HG03159 (cell line): ENCODE measurements at regions not wholly inside any gene's neighbourhood (a gene's known extent, or its start where the extent isn't known, plus 50 kb on each side); places are given as distances from the start of the nearest gene placed in this dataset.
"Not testable (repeated sequence)": the region's sequence is repeated elsewhere in the genome, so short reads cannot be mapped to it uniquely, and the experiment has no call there.

Experiments
- ATAC-seq: cut with Tn5 transposase; IDR thresholded peaks from one replicate; pipeline ENCODE4 v1.9.1; 2021; ENCODE audit warnings: mild to moderate bottlenecking, moderate library complexity; ENCODE audit not compliant: unreplicated experiment

DNA sequence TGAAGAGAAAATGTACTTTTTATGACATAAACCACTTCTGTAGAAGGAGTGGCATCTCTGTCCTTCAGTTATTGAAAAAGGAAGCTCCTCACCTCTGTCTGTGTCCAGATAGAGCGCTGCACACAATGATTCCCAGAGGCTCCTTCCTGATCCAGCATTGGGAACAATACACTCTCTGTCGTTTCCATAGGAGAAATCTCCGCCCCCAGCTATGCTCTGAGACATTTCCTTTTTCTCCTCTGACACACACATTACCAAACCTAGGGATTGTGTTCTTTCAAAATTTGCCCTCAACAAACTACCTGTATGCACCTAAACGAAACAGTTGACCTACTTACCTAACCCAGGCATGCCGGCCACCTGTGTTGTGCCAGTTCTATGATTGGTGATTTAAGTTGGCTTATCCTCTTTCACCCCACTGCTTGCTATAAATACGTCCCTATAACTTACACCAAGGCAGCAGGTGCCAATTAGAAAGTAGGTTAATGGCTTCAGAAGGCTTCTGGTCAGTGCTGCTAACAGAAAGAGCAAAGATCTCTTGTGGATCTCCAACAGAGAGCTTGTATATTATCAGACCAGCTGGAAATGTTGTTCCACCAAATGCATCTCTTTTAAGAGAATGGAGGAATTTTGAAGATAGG lies 140.1 kb upstream of the JCAD start:
- ATAC-seq, result no peak

DNA sequence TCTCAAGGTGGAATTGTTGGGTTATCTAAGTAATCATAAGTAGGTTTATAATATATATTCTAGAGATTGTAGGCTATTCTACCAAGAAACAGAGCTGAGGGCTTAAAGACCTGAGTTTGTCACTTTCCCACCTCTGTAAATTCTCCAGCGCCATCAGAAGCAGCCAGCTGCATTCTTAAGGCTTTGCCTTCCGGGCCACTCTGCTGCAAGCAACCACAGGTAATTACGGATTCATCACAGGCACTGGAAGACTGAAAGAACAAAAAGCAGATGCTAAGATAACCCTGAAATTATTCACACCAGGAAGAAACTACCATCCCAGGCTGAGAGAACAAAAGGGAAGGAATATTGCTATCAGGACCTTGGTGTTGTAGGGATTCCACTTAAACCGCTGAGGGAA lies 137.8 kb upstream of the JCAD start:
- ATAC-seq, result no peak

DNA sequence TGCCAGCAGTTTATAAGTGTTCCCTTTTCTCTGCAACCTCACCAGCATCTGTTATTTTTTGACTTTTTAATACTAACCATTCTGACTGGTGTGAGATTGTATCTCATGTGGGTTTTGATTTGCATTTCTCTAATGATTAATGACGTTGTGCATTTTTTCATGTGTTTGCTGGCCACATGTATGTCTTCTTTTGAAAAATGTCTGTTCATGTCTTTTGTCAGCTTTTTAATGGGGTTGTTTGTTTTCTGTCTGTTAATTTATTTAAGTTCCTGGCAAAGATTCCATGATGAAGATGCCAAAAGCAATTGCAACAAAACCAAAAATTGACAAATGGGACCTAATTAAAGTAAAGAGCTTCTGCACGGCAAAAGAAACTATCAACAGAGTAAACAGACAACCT lies 137.2 kb upstream of the JCAD start:
- not testable (repeated sequence) for ATAC-seq

DNA sequence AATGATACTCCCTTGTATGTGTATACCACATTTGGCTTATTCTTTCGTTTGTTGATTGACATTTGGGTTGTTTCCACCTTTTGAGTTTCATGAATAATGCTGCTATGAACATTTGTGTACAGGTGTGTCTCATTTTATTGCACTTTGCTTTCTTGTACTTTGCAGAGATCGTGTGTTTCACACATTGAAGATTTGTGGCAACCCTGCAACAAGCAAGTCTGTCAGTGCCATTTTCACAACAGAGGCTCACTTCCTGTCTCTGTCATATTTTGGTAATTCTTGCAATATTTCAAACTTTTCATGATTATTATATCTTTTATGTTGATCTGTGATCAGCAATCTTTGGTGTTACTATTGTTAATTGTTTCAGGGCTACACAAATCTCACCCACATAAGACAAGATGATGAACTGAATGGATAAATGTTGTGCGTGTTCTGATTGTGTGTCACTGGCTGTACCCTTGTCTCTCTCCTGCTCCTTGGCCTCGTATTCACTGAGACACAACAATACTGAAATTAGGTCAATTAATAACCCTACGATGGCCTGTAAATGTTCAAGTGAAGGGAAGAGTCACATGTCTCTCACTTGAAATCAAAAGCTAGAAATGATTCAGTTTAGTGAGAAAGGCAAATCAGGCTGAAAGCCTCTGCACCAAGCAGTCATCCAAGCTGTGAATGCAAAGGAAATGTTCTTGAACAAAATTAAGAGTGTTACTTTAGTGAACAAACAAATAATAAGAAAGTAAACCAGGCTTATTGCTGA lies 133.6 kb upstream of the JCAD start:
- ATAC-seq, result peak; percentile 58

DNA sequence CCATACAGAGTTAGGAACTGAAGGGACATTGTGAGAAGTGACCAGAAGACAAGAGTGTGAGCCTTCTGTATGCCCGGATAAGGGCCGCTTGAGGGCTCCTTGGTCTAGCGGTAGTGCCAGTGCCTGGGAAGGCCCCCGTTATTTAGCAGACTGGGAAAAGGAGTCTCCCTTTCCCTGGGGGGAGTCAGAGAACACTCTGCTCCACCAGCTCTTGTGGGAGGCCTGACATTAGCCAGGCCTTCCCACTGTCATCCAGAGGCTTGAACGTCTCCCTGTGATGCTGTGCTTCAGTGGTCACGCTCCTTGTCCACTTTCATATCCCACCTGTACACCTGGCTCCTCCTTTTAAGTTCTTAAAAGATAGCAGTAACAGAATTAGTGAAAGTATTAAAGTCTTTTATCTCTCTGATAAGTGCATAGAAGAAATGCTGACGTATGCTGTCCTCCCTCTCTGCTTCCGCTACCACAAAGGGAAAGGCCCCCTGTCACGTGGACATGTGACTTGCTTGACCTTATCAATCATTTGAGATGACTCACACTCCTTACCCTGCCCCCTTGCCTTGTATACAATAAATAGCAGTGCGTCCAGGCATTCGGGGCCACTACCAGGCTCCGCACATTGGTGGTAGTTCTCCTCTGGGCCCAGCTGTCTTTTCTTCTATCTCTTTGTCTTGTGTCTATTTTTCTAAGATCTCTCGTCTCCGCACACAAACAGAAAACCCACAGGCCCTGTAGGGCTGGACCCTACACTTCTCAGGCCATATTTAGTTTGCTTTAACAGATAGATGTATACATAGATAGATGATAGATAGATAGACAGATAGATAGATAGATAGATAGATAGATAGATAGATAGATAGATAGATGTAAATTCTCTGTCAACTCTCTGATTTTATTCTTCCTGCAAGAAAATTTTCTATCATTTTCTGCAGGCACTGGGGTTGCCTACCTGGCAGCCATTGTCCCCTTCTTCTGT lies 131.5 kb upstream of the JCAD start:
- no peak for ATAC-seq

DNA sequence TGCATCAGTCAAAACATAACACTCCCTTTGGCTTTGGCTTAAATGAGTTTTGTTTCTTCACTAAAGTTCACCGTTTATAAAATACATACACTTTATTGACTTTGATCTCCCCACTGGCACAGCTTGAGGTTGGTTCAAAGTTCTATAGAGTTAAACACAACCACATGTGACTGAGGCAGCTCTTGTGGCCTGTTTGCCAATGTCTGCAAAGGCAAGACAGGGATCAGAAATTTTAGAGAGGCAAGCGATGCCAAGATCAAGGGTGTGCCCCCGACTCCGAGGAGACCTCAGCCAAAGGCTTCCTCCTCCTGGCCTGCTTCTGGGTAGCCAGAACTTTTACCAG lies 129.8 kb upstream of the JCAD start:
- no peak for ATAC-seq

DNA sequence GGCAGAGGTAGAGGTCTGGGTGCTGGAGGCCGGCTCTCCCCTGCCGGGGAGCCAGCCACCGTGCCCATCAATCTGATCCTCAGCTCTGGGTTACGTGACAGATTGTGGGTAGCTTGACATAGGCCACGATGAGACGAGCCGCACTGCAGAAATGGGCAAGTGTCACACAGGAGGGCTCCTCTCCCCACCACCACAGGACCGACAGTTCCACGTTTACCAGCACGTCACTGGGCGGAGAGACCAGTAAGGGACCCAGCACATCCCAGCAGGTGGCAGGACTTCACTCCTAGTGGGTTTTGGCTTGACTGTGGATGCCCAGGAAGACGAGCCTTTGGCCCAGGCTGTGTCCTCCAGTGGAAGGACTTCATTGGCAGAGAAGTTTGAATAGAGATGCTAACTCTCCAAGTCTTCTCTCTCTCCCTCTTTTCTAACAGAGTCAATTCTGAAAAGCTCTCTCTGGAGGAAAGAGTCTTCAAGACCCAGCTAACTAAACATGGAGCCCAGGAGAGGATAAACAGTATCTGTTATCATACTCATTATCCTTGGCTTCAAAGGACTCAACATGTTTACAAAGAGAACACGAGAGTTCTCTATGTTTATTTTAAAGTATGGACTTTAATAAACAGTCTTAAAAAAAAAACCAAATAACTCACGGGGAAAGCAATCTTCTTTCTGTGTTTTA lies 129.3 kb upstream of the JCAD start:
- no peak for ATAC-seq

DNA sequence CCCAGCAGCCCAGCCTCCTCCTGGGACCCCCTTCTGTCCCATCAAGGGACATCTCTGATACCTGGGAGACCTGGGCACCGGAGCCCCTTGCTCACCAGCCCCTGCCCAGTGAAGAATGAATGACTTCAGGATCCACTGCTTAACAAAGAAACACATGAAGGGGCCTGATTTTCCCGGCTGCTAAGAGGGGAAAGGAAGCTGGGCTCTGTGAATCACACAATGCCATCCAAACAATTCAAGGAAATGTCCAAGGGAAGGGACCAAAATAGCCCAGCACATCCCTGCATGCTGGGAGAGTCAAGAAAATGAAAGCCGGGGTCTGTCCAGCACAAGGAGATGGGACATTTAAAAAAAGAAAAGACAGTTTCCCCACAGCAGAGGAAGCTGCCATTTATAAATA lies 128.7 kb upstream of the JCAD start:
- no peak for ATAC-seq

DNA sequence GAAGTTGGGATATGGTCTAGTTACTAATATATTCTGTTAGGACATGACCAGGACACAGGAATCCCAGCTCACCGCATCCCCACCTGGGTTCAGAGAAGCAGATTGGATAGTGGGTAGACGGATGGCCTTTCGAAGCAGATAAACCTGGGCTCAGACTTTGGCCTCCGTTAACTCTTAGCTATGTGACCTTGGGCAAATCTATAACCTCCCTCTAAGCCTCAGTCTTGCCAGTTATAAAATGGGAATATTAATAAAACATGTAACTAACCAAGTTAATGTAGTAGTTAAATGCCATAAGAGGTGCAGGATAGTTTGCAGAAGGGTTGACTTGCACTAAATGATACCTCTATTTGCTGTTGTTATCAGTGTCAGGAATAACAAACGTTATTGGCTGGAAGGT lies 127.6 kb upstream of the JCAD start:
- no peak for ATAC-seq

DNA sequence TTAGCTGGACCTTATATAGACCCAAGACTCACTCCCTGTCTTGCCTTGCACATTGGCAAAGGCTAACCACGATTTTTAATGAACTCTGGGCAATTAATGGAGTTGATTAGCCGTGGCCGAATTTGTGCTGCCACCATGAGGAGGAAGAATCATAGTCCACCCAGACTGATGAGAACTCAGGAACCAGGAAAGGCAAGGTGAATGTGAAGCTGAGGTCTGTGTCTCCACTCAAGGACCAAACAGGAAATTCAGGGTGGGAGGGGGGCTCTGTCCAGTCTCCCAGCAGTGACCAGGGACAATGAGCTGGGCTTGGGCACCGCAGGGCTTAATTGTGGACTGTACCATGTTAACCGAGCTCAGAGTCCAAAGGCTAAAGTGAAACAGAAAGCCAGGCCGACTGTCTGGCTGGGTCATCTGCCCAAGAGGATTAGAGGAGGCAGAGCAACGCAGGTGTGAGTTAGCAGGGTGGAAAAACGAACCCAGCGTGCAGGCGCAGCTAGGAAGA lies 127.0 kb upstream of the JCAD start:
- ATAC-seq, result no peak

DNA sequence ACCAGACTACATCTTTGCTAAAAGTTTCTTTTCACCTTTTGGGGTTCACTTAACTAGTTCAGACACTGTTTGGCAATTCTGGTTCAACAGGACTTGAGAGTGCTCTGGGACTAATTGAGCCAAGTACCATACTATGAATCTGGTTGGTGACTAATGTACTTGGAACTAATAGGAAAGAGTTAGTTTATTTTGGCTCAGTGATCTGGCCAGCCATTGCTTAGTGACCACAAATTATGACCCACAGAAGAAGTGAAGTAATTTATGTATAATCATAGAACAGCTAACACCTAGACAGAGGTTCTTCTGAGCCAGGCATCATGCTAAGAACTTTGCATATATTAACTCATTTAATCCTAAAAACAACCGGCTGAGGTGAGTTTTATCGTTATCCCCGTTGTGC lies 126.5 kb upstream of the JCAD start:
- no peak for ATAC-seq

DNA sequence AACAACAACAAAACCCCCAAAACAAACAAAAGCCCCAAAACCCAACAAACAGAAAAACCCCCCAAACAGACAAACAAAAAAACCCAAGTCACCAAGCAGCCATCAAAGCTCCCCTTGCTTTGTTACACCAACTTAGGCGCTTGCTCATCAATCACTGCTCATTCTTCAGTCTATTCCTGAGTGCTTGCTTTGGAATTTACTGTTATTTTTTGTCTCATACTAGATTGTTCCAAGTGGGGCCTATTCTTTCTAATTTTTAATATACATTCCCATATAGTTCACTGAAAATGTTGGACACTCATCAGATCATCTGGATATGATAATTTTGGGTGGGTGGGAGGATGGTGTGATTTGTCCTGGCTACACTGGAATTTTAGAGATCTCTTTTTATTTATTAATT lies 126.0 kb upstream of the JCAD start:
- ATAC-seq, result no peak

DNA sequence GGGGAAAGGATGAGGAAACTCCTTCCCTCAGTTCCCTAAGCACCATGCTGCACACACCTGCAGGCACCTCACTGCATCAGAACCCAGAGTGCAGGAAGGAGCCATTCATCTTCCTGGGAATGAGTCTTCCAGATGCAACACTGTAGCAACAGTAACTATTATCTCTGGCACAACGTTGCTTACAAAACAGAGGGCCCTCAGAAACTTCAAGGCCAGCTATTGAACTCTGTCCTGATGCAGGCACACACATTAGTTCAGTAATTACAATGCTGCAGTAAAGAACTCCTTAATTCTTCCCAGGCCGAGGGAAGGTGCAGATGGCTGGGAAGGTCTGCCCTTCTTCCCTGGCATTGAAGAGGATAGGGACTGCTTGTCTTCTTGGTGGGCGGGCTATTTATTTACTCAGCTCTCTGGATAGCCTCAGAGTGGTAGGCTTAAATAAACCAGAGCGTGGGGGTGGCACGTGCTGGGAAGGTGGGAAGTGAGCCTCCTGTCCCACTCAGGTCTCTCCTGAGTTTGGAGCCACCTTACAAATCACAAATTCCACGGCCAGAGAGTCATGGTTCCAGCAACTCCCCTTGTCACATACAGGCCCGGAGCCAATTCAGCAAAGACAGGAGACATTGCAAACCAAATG lies 125.1 kb upstream of the JCAD start:
- ATAC-seq, result no peak

DNA sequence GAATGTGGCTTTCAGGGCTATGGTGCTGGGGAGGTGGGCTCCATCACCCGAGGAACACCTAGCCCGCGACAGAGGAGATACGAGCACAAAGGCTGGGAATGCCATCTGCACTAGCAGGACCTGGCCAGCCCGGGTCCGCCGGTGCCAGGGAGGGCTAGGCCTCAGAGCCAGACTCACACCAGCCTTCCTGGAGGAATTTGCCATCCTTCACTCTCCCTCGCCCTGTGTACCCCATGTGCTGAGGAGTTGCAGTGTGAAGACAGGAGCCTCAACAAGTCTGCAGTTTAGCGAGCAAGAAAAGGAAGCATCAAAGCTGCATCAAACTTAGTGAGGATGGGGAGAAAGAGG lies 123.6 kb upstream of the JCAD start:
- no peak for ATAC-seq

DNA sequence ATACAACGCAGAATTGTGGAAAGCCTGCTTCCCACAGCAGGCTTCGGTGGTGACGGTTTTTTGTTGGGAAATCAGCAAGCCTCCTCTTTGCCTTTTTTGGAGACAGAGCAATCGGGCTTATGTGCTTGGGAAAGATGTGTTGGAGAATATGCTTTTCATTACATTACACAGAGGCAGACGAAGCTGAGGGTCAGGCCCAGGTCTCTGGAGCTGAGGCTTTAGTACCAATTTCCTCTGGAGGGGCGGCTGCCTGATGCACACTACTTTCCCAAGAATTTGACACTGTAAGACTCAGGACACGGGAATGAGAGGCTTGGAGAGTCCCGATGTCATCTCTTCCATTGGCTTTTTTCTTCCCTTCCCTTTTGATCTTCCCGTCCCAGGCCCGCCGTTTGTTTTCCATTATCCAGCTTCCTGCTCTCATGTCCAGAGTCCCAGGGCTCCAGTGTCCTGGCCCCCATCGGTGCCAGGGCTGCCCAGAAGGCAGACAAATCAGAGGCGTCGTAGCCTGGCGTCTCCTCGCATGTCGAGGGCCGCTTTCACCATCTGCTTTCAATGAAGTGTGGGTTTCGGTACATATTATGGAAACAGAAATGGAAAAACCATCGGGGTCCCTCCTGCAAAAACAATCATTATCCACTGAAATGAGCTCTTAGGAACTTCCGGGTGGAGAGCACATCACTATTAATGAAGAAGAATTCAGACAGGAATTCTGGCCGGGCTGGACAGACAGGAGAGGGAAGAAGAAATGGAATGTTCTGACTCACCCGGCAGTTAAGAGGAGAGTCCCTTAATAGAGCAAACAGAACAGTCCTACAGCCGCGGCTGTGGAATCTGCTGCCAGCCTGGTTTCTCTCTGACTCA lies 123.0 kb upstream of the JCAD start:
- ATAC-seq, result no peak

DNA sequence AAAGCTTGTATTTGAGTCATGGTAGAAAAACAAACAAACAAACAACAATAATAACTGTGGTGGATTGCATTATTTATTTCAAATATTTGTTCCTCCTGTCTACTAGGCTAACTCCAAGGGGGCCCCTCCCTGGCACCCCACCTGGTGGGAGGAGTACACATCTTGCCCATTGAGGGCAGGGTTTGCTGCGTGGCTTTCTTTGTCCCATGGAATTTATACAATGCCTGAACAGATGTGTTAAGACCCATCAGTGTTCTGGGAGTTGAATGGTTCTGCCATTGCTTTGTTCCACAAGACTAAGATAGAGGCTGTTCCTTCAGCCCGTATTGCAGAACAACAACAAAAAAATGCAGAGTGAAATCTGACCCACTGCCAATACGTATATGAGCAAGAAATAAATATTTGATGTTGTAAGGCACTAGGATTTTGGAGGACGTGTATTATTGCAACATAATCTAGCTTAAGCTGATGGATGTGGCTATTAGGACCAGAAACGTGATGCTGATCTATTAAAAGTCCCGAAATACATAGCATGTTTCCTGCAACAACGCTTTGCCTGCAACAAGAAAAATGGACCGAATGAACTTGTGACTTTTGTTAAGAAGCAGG lies 119.1 kb upstream of the JCAD start:
- ATAC-seq, result no peak

DNA sequence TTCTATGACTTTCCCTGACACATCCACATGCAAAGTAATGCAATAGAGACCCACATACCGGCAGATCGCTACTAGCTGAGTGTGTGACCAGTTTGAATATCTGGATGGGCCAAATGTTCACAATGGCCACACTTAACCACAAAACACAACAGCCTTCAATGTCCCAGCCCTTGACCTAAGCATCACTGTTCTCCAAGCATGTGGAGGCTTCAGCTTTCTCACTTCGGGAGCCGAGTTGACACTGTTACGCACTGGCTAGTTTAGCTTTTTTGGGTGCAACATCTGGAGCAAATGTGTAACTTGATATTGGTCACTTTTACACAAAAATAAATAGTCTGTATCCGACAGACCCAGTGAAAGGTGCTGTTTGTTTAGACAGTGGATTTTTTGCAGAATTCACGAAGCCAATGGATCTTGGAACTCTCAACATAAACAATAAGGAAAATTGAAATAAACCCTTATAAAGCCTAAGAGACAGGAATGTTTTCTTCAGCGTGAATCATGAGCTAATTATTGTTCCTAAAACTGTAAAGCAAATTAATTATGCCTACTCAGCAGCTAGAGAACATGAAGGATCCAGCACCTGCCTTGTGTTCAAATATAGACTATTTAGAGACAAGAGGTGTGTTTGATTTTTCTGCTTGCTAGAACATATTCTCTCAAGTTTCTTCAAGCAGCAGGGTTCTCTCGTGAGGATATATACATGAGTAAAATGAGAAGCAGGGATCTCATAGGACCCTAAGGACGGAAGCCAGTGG lies 117.6 kb upstream of the JCAD start:
- ATAC-seq, result no peak

DNA sequence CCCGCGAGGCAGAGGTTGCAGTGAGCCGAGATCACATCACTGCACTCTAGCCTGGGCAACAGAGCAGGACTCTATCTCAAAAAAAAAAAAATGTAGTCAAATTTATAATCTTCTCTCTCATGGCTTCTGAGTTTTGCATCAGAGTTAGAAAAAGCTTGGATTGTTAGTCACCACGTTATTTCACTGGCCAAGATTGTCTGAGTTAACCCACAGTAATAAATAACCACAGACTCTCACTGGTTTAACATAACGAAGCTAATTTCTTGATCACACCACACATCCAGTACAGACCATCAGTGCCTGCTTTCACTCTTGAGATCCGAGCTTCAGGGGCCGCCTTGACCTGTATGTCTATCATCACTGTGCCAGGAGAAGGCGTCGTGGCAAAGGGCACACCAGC lies 116.8 kb upstream of the JCAD start:
- no peak for ATAC-seq

DNA sequence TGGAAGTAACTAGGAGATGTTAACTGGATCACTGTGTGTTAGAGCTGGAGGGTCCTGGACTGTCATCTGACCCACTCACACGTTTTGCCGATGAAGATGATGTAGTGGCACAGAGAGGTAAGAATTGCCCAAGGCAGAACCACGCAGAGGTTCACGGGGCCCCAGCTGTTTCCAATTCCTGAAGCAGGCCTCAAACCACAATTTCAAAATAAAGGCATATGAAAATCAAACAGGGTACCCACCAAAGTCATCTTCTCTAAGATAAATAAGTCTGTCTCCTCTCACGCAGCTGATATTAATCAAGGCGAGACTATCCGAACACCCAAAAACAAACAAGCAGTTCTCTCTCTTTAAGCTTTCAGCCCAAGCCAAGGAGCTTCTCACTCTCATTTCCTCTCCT lies 113.3 kb upstream of the JCAD start:
- ATAC-seq, result no peak
